PFSK-1 (cell line): ENCODE measurements at regions not wholly inside any gene's neighbourhood (a gene's known extent, or its start where the extent isn't known, plus 50 kb on each side); places are given as distances from the start of the nearest gene placed in this dataset.

ENCODE experiments used
- FOXP2 ChIP-seq: optimal IDR thresholded peaks from 2 replicates; pipeline ENCODE3; 2011; ENCODE audit warnings: borderline replicate concordance, control low read depth, inconsistent platforms; ENCODE audit not compliant: insufficient read depth; ENCODE audit errors: extremely low read length, extremely low read depth
- POLR2AphosphoS5 ChIP-seq: IDR thresholded peaks from 2 replicates; pipeline ENCODE4 v1.6.1; 2012; ENCODE audit warnings: low read depth, mild to moderate bottlenecking, control low read depth, low read length, moderate library complexity
- SIN3A ChIP-seq: IDR thresholded peaks from 2 replicates; pipeline ENCODE4 v1.6.1; 2012; ENCODE audit warnings: mild to moderate bottlenecking, low read length, moderate library complexity, borderline replicate concordance; ENCODE audit not compliant: insufficient read depth
- TAF1 ChIP-seq: IDR thresholded peaks from 2 replicates; pipeline ENCODE4 v1.6.1; 2012; ENCODE audit warnings: low read length, control low read depth, borderline replicate concordance; ENCODE audit not compliant: insufficient read depth
- TF ChIP-seq, protein P1 (sequence below), 2 experiments: IDR thresholded peaks; 2 replicates each; pipeline versions ENCODE4 v1.6.1 to v1.8.0; 2011 to 2012; ENCODE audit warnings: low read depth in 2 of 2, low read length in 2 of 2, control low read depth in 1 of 2, inconsistent platforms in 1 of 2, mild to moderate bottlenecking in 1 of 2, moderate library complexity in 1 of 2; ENCODE audit not compliant: insufficient read depth in 1 of 2

DNA sequence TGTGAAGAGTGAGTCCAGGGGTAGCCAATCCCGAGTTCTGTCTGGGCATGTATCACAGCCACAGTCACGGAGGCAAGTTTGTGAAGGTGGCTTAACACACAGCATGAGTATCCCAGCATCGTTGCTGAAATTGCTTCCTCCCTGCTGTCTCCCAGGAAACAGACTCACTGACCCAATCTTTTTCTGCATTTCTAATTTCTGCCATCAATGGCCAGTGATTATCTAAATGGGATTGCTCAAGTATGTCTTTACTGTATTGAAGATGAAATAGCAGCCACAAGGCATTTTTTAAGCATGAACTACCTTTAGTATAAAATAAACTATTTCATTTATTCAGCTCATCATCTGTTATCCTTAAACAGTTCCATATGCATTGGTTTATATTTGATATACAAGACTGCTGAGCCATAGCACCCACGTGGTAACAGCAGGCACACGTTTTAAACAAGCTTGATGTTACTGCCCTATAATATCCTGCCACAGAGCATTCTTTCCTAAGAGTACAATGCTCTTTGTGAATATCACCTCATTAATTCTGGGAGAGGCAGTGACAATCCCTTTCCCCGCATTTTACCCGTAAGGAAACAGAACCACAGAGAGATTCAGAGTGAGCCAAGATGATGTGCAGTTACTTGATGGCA, 276.6 kb upstream of the THBS1 start:
- TF ChIP-seq POLR2AphosphoS5 (no peak), TAF1 (no peak), SIN3A (no peak), FOXP2 (no peak)
- TF ChIP-seq, protein P1, sequence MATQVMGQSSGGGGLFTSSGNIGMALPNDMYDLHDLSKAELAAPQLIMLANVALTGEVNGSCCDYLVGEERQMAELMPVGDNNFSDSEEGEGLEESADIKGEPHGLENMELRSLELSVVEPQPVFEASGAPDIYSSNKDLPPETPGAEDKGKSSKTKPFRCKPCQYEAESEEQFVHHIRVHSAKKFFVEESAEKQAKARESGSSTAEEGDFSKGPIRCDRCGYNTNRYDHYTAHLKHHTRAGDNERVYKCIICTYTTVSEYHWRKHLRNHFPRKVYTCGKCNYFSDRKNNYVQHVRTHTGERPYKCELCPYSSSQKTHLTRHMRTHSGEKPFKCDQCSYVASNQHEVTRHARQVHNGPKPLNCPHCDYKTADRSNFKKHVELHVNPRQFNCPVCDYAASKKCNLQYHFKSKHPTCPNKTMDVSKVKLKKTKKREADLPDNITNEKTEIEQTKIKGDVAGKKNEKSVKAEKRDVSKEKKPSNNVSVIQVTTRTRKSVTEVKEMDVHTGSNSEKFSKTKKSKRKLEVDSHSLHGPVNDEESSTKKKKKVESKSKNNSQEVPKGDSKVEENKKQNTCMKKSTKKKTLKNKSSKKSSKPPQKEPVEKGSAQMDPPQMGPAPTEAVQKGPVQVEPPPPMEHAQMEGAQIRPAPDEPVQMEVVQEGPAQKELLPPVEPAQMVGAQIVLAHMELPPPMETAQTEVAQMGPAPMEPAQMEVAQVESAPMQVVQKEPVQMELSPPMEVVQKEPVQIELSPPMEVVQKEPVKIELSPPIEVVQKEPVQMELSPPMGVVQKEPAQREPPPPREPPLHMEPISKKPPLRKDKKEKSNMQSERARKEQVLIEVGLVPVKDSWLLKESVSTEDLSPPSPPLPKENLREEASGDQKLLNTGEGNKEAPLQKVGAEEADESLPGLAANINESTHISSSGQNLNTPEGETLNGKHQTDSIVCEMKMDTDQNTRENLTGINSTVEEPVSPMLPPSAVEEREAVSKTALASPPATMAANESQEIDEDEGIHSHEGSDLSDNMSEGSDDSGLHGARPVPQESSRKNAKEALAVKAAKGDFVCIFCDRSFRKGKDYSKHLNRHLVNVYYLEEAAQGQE (IDR thresholded peaks at IDR 0.05; ENCODE audit: insufficient read depth in 1 of 2, low read depth in 2 of 2, low read length in 2 of 2) = no peak
